GM18868 (cell line): ENCODE measurements at regions not wholly inside any gene's neighbourhood (a gene's known extent, or its start where the extent isn't known, plus 50 kb on each side); places are given as distances from the start of the nearest gene placed in this dataset.
A peak's percentile ranks its signal among the peaks of the same experiment; 100 is the strongest.

ENCODE experiments used
- ATAC-seq: cut with Tn5 transposase; IDR thresholded peaks from one replicate; pipeline ENCODE4 v1.9.1; 2021; ENCODE audit warnings: mild to moderate bottlenecking, moderate library complexity; ENCODE audit not compliant: unreplicated experiment

- no peak for ATAC-seq
Observed at GRCh38 chr20:53838311-53838868, 232.0 kb downstream of the BCAS1 start.

- no peak for ATAC-seq
Observed at GRCh38 chr20:53837126-53837826, 233.1 kb downstream of the BCAS1 start.

- ATAC-seq = no peak
Observed at GRCh38 chr20:53834749-53835148, 235.6 kb downstream of the BCAS1 start.

GRCh38 chr20:53834062-53834442 lies 236.3 kb downstream of the BCAS1 start:
- ATAC-seq = peak; percentile 46

- peak; percentile 28 for ATAC-seq
Observed at GRCh38 chr20:53833333-53834061, 236.9 kb downstream of the BCAS1 start.

GRCh38 chr20:53832499-53832898 lies 237.9 kb downstream of the BCAS1 start:
- no peak for ATAC-seq

- no peak for ATAC-seq
Observed at GRCh38 chr20:53831812-53832211, 238.2 kb upstream of the ZNF217 start.

GRCh38 chr20:53831228-53831627 lies 237.6 kb upstream of the ZNF217 start:
- ATAC-seq = no peak

GRCh38 chr20:53829724-53830521 lies 236.3 kb upstream of the ZNF217 start:
- ATAC-seq = no peak

- no peak for ATAC-seq
Observed at GRCh38 chr20:53829255-53829723, 235.7 kb upstream of the ZNF217 start.

GRCh38 chr20:53828682-53829254 lies 235.1 kb upstream of the ZNF217 start:
- ATAC-seq = no peak

- no peak for ATAC-seq
Observed at GRCh38 chr20:53828088-53828681, 234.5 kb upstream of the ZNF217 start.

- ATAC-seq = no peak
Observed at GRCh38 chr20:53827292-53828087, 233.9 kb upstream of the ZNF217 start.

- ATAC-seq = peak; percentile 77
Observed at GRCh38 chr20:53826597-53827291, 233.1 kb upstream of the ZNF217 start.

- no peak for ATAC-seq
Observed at GRCh38 chr20:53826090-53826489, 232.5 kb upstream of the ZNF217 start.

- no peak for ATAC-seq
Observed at GRCh38 chr20:53825282-53825681, 231.6 kb upstream of the ZNF217 start.

GRCh38 chr20:53824779-53825178 lies 231.1 kb upstream of the ZNF217 start:
- ATAC-seq = no peak

- no peak for ATAC-seq
Observed at GRCh38 chr20:53823121-53823764, 229.6 kb upstream of the ZNF217 start.

GRCh38 chr20:53822534-53822933 lies 228.9 kb upstream of the ZNF217 start:
- ATAC-seq = no peak
